Osteoblast (primary cell): ENCODE measurements at regions not wholly inside any gene's neighbourhood (a gene's known extent, or its start where the extent isn't known, plus 50 kb on each side); places are given as distances from the start of the nearest gene placed in this dataset.

Source experiments
- DNase-seq: peaks from one replicate; pipeline ENCODE4 v3.0.0; 2011; ENCODE audit warnings: low spot score, mixed read lengths; ENCODE audit not compliant: insufficient read length; ENCODE audit errors: missing footprints
- H2AFZ ChIP-seq: 2 replicates; pipeline ENCODE4 v1.6.0; 2011; ENCODE audit warnings: mild to moderate bottlenecking, low read length
- H3K27ac ChIP-seq: 2 replicates; pipeline ENCODE4 v1.5.1; 2011; ENCODE audit warnings: mild to moderate bottlenecking, low read depth, low read length, moderate library complexity
- H3K27me3 ChIP-seq: 2 replicates; pipeline ENCODE4 v1.6.0; 2012; ENCODE audit warnings: mild to moderate bottlenecking, control low read depth, inconsistent platforms, low read length, moderate library complexity; ENCODE audit not compliant: insufficient read depth
- H3K36me3 ChIP-seq: 2 replicates; pipeline ENCODE4 v1.5.1; 2011; ENCODE audit warnings: mild to moderate bottlenecking, low read length, control low read depth, moderate library complexity; ENCODE audit not compliant: insufficient read depth
- H3K4me1 ChIP-seq: 2 replicates; pipeline ENCODE4 v1.5.1; 2011; ENCODE audit warnings: mild to moderate bottlenecking, low read length, control low read depth, moderate library complexity; ENCODE audit not compliant: insufficient read depth
- H3K4me2 ChIP-seq: 2 replicates; pipeline ENCODE4 v1.6.0; 2011; ENCODE audit warnings: mild to moderate bottlenecking, low read length; ENCODE audit not compliant: insufficient read depth
- H3K4me3 ChIP-seq: fragments of 200-600 bp; sonication (generic); 3 replicates; pipeline ENCODE4 v1.5.1; 2012; ENCODE audit warnings: mild to moderate bottlenecking, low read length, inconsistent platforms; ENCODE audit not compliant: insufficient read depth
- H3K79me2 ChIP-seq: 2 replicates; pipeline ENCODE4 v1.6.0; 2012; ENCODE audit warnings: mild to moderate bottlenecking, low read length, control low read depth, inconsistent platforms; ENCODE audit not compliant: insufficient read depth
- H3K9me3 ChIP-seq: 2 replicates; pipeline ENCODE4 v1.5.1; 2011; ENCODE audit warnings: low read depth, low read length, control low read depth
- H4K20me1 ChIP-seq: 2 replicates; pipeline ENCODE4 v1.6.0; 2012; ENCODE audit warnings: mild to moderate bottlenecking, low read length, control low read depth; ENCODE audit not compliant: insufficient read depth
- TF ChIP-seq, protein P1 (sequence below): IDR thresholded peaks from 2 replicates; pipeline ENCODE4 v1.5.1; 2011; ENCODE audit warnings: mild to moderate bottlenecking, low read depth, low read length, moderate library complexity; ENCODE audit errors: extremely low read depth

DNA sequence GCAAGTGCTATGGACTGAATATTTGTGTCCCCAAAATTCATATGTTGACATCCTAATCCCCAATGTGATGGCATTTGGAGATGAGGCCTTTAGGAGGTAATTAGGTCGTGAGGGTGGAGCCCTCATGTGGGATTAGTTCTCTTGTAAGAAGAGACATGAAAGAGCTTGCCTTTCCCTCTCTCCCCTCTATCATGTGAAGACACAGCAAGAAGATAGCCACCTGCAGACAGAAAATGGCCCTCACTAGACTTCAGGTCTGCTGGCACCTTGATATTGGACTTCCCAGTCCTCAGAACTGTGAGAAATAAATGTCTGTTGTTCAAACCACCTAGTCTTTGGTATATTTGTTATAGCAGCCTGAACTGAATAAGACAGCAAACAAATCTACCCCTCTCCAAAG, 75.1 kb upstream of the TBX20 start:
- Histone ChIP-seq H3K4me1 (no peaks in the 10 kb centered on the region), H3K27ac (no peak overlapping the region), H3K9me3 (no peaks in the 10 kb centered on the region), H3K4me3 (no peak overlapping the region), H4K20me1 (no peaks in the 10 kb centered on the region), H3K36me3 (no peaks in the 10 kb centered on the region), H3K79me2 (no peaks in the 10 kb centered on the region), H3K27me3 (no peaks in the 10 kb centered on the region), H2AFZ (no peak overlapping the region), H3K4me2 (no peak overlapping the region)
- DNase-seq: no peak
- TF ChIP-seq, protein P1, sequence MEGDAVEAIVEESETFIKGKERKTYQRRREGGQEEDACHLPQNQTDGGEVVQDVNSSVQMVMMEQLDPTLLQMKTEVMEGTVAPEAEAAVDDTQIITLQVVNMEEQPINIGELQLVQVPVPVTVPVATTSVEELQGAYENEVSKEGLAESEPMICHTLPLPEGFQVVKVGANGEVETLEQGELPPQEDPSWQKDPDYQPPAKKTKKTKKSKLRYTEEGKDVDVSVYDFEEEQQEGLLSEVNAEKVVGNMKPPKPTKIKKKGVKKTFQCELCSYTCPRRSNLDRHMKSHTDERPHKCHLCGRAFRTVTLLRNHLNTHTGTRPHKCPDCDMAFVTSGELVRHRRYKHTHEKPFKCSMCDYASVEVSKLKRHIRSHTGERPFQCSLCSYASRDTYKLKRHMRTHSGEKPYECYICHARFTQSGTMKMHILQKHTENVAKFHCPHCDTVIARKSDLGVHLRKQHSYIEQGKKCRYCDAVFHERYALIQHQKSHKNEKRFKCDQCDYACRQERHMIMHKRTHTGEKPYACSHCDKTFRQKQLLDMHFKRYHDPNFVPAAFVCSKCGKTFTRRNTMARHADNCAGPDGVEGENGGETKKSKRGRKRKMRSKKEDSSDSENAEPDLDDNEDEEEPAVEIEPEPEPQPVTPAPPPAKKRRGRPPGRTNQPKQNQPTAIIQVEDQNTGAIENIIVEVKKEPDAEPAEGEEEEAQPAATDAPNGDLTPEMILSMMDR: no peak

DNA sequence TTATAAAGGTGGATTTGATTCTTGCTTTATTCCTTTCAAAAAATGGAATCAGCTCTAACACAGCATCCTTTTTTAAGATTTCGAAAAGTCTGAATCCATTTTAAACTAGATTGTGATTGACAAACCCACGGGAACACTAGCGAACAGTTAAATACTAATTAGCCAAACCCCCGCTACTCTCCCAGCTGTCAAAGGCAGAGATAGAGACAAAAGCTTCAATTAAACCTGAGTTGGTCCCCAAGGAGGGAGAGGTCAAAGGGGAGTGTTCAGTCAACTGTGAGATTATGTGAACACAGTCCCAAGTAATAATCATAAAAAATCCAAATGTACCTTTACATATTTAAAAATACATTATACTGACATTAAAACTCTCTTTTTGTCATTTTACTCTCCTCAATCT, 65.7 kb upstream of the TBX20 start:
- Histone ChIP-seq H3K4me1 (no peaks in the 10 kb centered on the region), H3K27ac (no peak overlapping the region), H3K27me3 (no peaks in the 10 kb centered on the region), H2AFZ (no peak overlapping the region), H3K79me2 (no peaks in the 10 kb centered on the region), H3K4me3 (no peak overlapping the region), H3K36me3 (no peaks in the 10 kb centered on the region), H3K9me3 (peaks cover 3% of the 10 kb centered on the region), H3K4me2 (no peak overlapping the region), H4K20me1 (no peaks in the 10 kb centered on the region)
- TF ChIP-seq, protein P1: no peak
- DNase-seq: no peak

DNA sequence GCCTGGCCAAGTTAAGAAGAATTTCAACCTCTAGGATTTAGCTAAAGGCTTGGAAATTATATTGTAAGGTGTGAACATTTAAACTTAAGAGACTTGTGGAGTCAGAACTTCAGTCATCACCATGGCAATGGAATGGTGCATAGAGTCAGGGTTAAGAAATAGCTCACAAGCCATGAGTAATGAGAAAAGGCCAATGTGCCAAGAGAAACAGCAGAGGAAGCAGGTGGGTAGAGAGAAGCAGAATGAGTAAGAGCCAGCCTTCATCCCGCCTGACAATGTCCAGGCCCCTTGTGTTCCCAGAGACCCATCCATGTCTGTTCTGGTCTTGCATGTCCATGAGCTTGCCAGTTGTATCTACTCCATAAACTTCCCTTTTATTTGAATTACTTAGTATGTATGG, 62.6 kb upstream of the TBX20 start:
- H4K20me1 ChIP-seq: no peaks in the 10 kb centered on the region
- H3K9me3 ChIP-seq: peaks cover 3% of the 10 kb centered on the region
- H3K36me3 ChIP-seq: no peaks in the 10 kb centered on the region
- H3K79me2 ChIP-seq: no peaks in the 10 kb centered on the region
- H3K27ac ChIP-seq: no peak overlapping the region
- H2AFZ ChIP-seq: no peak overlapping the region
- no peaks in the 10 kb centered on the region for H3K27me3 ChIP-seq
- no peak for DNase-seq
- TF ChIP-seq, protein P1: no peak
- no peaks in the 10 kb centered on the region for H3K4me1 ChIP-seq
- H3K4me2 ChIP-seq: no peak overlapping the region
- no peak overlapping the region for H3K4me3 ChIP-seq

DNA sequence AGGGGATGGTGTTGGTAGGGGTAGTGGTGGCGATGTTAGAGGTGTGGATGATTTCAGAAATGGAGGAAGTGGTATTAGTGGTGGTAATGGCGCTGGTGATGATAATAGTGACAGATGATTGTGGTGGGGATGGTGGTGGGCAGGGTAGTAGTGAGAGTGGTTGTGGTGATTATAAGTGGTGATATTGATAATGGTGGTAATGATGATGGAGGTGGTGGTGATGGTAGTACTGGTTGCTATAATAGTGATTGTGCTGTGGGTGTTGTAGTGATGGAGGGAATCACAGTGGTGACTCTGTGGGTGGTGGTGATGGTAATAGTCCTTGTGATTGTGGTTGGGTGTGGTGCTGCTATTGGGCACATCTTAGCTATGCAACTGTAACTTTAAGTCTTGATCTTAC, 61.6 kb upstream of the TBX20 start:
- no peak overlapping the region for H3K4me2 ChIP-seq
- H3K79me2 ChIP-seq: no peaks in the 10 kb centered on the region
- no peaks in the 10 kb centered on the region for H4K20me1 ChIP-seq
- H3K27me3 ChIP-seq: no peaks in the 10 kb centered on the region
- no peak overlapping the region for H3K4me3 ChIP-seq
- no peak for DNase-seq
- H3K9me3 ChIP-seq: peaks cover 3% of the 10 kb centered on the region
- TF ChIP-seq, protein P1: no peak
- no peaks in the 10 kb centered on the region for H3K4me1 ChIP-seq
- H3K27ac ChIP-seq: no peak overlapping the region
- no peaks in the 10 kb centered on the region for H3K36me3 ChIP-seq
- H2AFZ ChIP-seq: no peak overlapping the region
